Ishikawa (cell line): ENCODE measurements at regions not wholly inside any gene's neighbourhood (a gene's known extent, or its start where the extent isn't known, plus 50 kb on each side); places are given as distances from the start of the nearest gene placed in this dataset.

Experiments used
- CEBPB ChIP-seq: IDR thresholded peaks from 2 replicates; pipeline ENCODE4 v1.6.1; 2012
- CREB1 ChIP-seq: IDR thresholded peaks from 2 replicates; pipeline ENCODE4 v1.6.1; 2012; ENCODE audit warnings: low read depth
- EGR1 ChIP-seq: IDR thresholded peaks from 2 replicates; pipeline ENCODE4 v1.6.1; 2012
- EP300 ChIP-seq: IDR thresholded peaks from 2 replicates; pipeline ENCODE4 v1.6.1; 2012; ENCODE audit warnings: borderline replicate concordance
- FOXM1 ChIP-seq: IDR thresholded peaks from 2 replicates; pipeline ENCODE4 v1.6.1; 2012; ENCODE audit warnings: low read depth, borderline replicate concordance
- MAX ChIP-seq: IDR thresholded peaks from 2 replicates; pipeline ENCODE4 v1.6.1; 2012
- NFIC ChIP-seq: IDR thresholded peaks from 2 replicates; pipeline ENCODE4 v1.6.1; 2012
- RAD21 ChIP-seq: IDR thresholded peaks from 2 replicates; pipeline ENCODE4 v1.6.1; 2012; ENCODE audit warnings: low read depth
- REST ChIP-seq: IDR thresholded peaks from 2 replicates; pipeline ENCODE4 v1.6.1; 2012; ENCODE audit warnings: low read depth, mild to moderate bottlenecking
- TAF1 ChIP-seq: IDR thresholded peaks from 2 replicates; pipeline ENCODE4 v1.6.1; 2012; ENCODE audit warnings: low read depth, mild to moderate bottlenecking
- TCF12 ChIP-seq: IDR thresholded peaks from 2 replicates; pipeline ENCODE4 v1.6.1; 2012; ENCODE audit warnings: low read depth
- TEAD4 ChIP-seq: IDR thresholded peaks from 2 replicates; pipeline ENCODE4 v1.6.1; 2012
- USF1 ChIP-seq: IDR thresholded peaks from 2 replicates; pipeline ENCODE4 v1.6.1; 2012
- YY1 ChIP-seq: IDR thresholded peaks from 2 replicates; pipeline ENCODE4 v1.6.1; 2012; ENCODE audit warnings: low read depth
- ZBTB7A ChIP-seq: IDR thresholded peaks from 2 replicates; pipeline ENCODE4 v1.6.1; 2012; ENCODE audit warnings: low read depth

- TF ChIP-seq NFIC (no peak), CEBPB (no peak), TEAD4 (no peak), TCF12 (no peak), FOXM1 (no peak), EP300 (no peak), RAD21 (no peak), EGR1 (no peak), CREB1 (no peak), TAF1 (no peak), MAX (no peak), REST (no peak), YY1 (no peak), USF1 (no peak), ZBTB7A (no peak)
These were observed 421.4 kb upstream of the LRRC7 start for GRCh38 chr1:69146303-69146702.

GRCh38 chr1:69148731-69149130 is 419.0 kb upstream of the LRRC7 start:
- no peak for TF ChIP-seq CREB1
- TF ChIP-seq ZBTB7A, result no peak
- TF ChIP-seq EGR1, result no peak
- TF ChIP-seq TEAD4, result no peak
- no peak for TF ChIP-seq TCF12
- TF ChIP-seq FOXM1, result no peak
- no peak for TF ChIP-seq MAX
- TF ChIP-seq USF1, result no peak
- TF ChIP-seq YY1, result no peak
- no peak for TF ChIP-seq REST
- TF ChIP-seq EP300, result no peak
- no peak for TF ChIP-seq TAF1
- TF ChIP-seq NFIC, result no peak
- no peak for TF ChIP-seq RAD21
- no peak for TF ChIP-seq CEBPB

- no peak for TF ChIP-seq EGR1
- no peak for TF ChIP-seq CEBPB
- no peak for TF ChIP-seq CREB1
- TF ChIP-seq TAF1, result no peak
These were observed 410.5 kb upstream of the LRRC7 start for GRCh38 chr1:69157046-69157756.

GRCh38 chr1:69163241-69163640 is 404.5 kb upstream of the LRRC7 start:
- no peak for TF ChIP-seq EP300
- no peak for TF ChIP-seq TAF1
- no peak for TF ChIP-seq REST
- TF ChIP-seq TCF12, result no peak
- TF ChIP-seq NFIC, result no peak
- no peak for TF ChIP-seq CEBPB
- no peak for TF ChIP-seq RAD21
- no peak for TF ChIP-seq CREB1
- TF ChIP-seq USF1, result no peak
- TF ChIP-seq ZBTB7A, result no peak
- TF ChIP-seq EGR1, result no peak
- TF ChIP-seq YY1, result no peak
- no peak for TF ChIP-seq FOXM1
- TF ChIP-seq MAX, result no peak
- TF ChIP-seq TEAD4, result no peak
